GM19395 (cell line): ENCODE measurements at regions not wholly inside any gene's neighbourhood (a gene's known extent, or its start where the extent isn't known, plus 50 kb on each side); places are given as distances from the start of the nearest gene placed in this dataset.
"Not testable (repeated sequence)": the region's sequence is repeated elsewhere in the genome, so short reads cannot be mapped to it uniquely, and the experiment has no call there.

Experiments used
- ATAC-seq: cut with Tn5 transposase; IDR thresholded peaks from one replicate; pipeline ENCODE4 v1.9.1; 2021; ENCODE audit warnings: mild to moderate bottlenecking, moderate library complexity; ENCODE audit not compliant: unreplicated experiment

- no peak for ATAC-seq
These were observed 59.7 kb downstream of the TEX35 start for GRCh38 chr1:178572604-178573003.

- peak; percentile 86 for ATAC-seq
These were observed 60.4 kb downstream of the TEX35 start for GRCh38 chr1:178573330-178573729.

GRCh38 chr1:178574345-178574744, 61.4 kb downstream of the TEX35 start:
- ATAC-seq, result no peak

- no peak for ATAC-seq
These were observed 62.9 kb downstream of the TEX35 start for GRCh38 chr1:178575611-178576361.

GRCh38 chr1:178576841-178577240, 63.9 kb downstream of the TEX35 start:
- no peak for ATAC-seq

- no peak for ATAC-seq
These were observed 65.0 kb downstream of the TEX35 start for GRCh38 chr1:178577882-178578281.

GRCh38 chr1:178578541-178578940, 65.6 kb downstream of the TEX35 start:
- ATAC-seq, result no peak

- ATAC-seq, result no peak
These were observed 66.2 kb downstream of the TEX35 start for GRCh38 chr1:178579095-178579494.

GRCh38 chr1:178579562-178579961, 66.7 kb downstream of the TEX35 start:
- peak; percentile 63 for ATAC-seq

- no peak for ATAC-seq
These were observed 67.2 kb downstream of the TEX35 start for GRCh38 chr1:178580096-178580495.

- ATAC-seq, result peak; percentile 6
These were observed 68.0 kb downstream of the TEX35 start for GRCh38 chr1:178580876-178581275.

- ATAC-seq, result peak; percentile 84
These were observed 68.7 kb downstream of the TEX35 start for GRCh38 chr1:178581351-178582303.

- no peak for ATAC-seq
These were observed 74.2 kb downstream of the TEX35 start for GRCh38 chr1:178587096-178587495.

GRCh38 chr1:178587975-178588374, 75.1 kb downstream of the TEX35 start:
- ATAC-seq, result no peak

GRCh38 chr1:178589042-178589441, 76.1 kb downstream of the TEX35 start:
- not testable (repeated sequence) for ATAC-seq

GRCh38 chr1:178591811-178592210, 78.9 kb downstream of the TEX35 start:
- ATAC-seq, result not testable (repeated sequence)

GRCh38 chr1:178593515-178593914, 80.6 kb downstream of the TEX35 start:
- no peak for ATAC-seq

GRCh38 chr1:178594133-178594532, 81.2 kb downstream of the TEX35 start:
- no peak for ATAC-seq

GRCh38 chr1:178595491-178595890, 82.6 kb downstream of the TEX35 start:
- ATAC-seq, result no peak

- ATAC-seq, result no peak
These were observed 86.2 kb downstream of the TEX35 start for GRCh38 chr1:178599087-178599486.

GRCh38 chr1:178599745-178600144, 86.8 kb downstream of the TEX35 start:
- peak; percentile 87 for ATAC-seq

- no peak for ATAC-seq
These were observed 91.0 kb downstream of the TEX35 start for GRCh38 chr1:178603926-178604325.
